ENCODE measurements at regions not wholly inside any gene's neighbourhood (a gene's known extent, or its start where the extent isn't known, plus 50 kb on each side); places are given as distances from the start of the nearest gene placed in this dataset.

DNA sequence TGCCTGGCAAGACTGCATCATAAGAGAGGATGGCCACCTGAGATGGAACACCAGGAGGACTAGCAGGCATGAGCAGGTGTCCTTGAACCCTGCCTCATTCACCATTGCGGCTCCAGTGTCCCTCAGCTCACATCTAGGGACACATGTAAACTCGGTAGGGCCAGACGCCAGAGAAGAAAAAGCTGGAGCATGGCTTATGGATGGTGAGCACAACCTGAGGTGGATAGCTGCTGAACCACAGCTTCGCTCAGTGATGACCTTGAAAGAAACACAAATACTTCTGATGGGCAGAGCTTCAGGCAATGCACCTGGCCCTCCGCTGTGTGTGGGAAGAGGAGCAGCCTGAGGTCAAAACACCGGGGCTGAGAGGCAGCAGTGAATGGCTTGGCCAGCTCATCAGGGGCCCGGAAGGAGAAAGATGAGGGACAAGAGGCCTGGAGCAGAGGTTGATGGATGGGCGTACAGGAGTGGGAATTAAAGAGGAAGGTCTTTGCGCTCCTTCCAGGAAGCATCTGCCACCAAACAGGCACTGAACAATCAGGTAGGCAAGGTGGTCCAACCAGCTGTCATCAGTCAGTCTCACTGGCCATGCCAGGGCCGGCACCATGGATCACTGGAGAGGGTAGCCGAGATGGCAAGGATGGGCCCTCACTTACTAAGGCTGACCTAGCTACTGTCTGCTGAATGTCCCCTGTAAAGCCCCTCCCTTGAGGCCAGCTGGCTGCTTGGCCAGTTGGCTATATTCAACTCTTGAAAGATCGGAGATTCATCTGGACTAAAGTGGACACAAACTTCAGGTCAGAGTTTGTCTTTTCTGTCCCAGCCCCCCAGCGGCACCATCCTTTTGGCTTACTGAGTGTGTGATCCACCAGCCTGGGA is 89.7 kb downstream of the MYEOV start:
- DNase-seq, result no peak
- Histone ChIP-seq H3K27me3 (no peaks in the 10 kb centered on the region), H3K9me3 (no peaks in the 10 kb centered on the region), H3K4me1 (no peaks in the 10 kb centered on the region; the same call in 1 of the 2 replicates), H3K4me3 (ENCODE audit: low read depth, low read length) (no peak overlapping the region), H3K36me3 (no peaks in the 10 kb centered on the region)
- TF ChIP-seq, protein P1, sequence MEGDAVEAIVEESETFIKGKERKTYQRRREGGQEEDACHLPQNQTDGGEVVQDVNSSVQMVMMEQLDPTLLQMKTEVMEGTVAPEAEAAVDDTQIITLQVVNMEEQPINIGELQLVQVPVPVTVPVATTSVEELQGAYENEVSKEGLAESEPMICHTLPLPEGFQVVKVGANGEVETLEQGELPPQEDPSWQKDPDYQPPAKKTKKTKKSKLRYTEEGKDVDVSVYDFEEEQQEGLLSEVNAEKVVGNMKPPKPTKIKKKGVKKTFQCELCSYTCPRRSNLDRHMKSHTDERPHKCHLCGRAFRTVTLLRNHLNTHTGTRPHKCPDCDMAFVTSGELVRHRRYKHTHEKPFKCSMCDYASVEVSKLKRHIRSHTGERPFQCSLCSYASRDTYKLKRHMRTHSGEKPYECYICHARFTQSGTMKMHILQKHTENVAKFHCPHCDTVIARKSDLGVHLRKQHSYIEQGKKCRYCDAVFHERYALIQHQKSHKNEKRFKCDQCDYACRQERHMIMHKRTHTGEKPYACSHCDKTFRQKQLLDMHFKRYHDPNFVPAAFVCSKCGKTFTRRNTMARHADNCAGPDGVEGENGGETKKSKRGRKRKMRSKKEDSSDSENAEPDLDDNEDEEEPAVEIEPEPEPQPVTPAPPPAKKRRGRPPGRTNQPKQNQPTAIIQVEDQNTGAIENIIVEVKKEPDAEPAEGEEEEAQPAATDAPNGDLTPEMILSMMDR (IDR thresholded peaks at IDR 0.05; ENCODE audit: low read depth, low read length), result no peak

GRCh38 chr11:69384251-69385143 is 90.5 kb downstream of the MYEOV start:
- TF ChIP-seq, protein P1 (IDR thresholded peaks at IDR 0.05; ENCODE audit: low read depth, low read length), result no peak
- no peaks in the 10 kb centered on the region; the same call in 1 of the 2 replicates for H3K4me1 ChIP-seq
- no peaks in the 10 kb centered on the region for H3K36me3 ChIP-seq
- H3K4me3 ChIP-seq (ENCODE audit: low read depth, low read length), result no peak overlapping the region
- H3K9me3 ChIP-seq, result no peaks in the 10 kb centered on the region
- DNase-seq, result no peak
- H3K27me3 ChIP-seq, result no peaks in the 10 kb centered on the region

DNA sequence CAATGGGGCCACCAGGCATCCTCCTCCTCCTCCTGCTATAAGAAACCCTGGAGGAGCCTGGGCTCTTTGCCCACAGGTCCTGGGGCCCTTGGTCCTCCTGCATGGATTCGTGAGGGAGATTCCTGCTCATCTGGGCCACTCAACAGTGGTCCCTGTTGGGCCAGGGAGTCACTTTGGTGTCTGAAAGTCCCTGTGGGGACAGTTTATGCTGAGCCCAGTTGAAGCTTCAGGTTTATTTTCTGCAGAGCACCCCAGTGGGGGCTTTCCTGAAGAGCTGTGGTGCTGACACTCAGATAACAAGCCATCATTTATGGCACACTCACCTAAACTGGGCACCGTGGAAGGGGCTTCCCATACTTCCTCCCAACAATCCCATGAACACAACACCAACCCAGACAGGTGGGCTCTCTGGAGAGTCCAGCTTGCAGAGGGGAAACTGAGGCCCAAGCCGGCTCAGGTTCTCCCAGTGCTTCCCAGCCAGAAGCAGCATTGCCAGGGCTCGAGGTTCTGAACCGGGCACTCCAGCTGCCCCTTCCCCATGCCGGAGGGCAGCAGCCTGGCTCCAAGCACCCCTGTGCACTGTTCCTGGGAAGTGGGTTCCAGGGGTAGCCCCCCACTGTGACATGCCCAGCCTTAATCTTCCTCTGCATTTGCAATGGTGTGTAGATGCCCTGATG is 91.3 kb downstream of the MYEOV start:
- TF ChIP-seq, protein P1 (IDR thresholded peaks at IDR 0.05; ENCODE audit: low read depth, low read length), result no peak
- no peak for DNase-seq
- Histone ChIP-seq H3K9me3 (no peaks in the 10 kb centered on the region), H3K36me3 (no peaks in the 10 kb centered on the region), H3K4me1 (no peaks in the 10 kb centered on the region; the same call in 1 of the 2 replicates), H3K4me3 (ENCODE audit: low read depth, low read length) (no peak overlapping the region), H3K27me3 (no peaks in the 10 kb centered on the region)

GRCh38 chr11:69385832-69386427 is 92.0 kb downstream of the MYEOV start:
- H3K4me1 ChIP-seq, result no peaks in the 10 kb centered on the region
- no peak overlapping the region for H3K4me3 ChIP-seq (ENCODE audit: low read depth, low read length)
- no peak for DNase-seq
- H3K9me3 ChIP-seq, result no peaks in the 10 kb centered on the region
- no peaks in the 10 kb centered on the region for H3K36me3 ChIP-seq
- TF ChIP-seq, protein P1 (IDR thresholded peaks at IDR 0.05; ENCODE audit: low read depth, low read length), result no peak
- H3K27me3 ChIP-seq, result no peaks in the 10 kb centered on the region

- Histone ChIP-seq H3K9me3 (no peaks in the 10 kb centered on the region), H3K27me3 (no peaks in the 10 kb centered on the region), H3K4me1 (no peaks in the 10 kb centered on the region), H3K36me3 (no peaks in the 10 kb centered on the region), H3K4me3 (ENCODE audit: low read depth, low read length) (no peak overlapping the region)
- no peak for DNase-seq
- TF ChIP-seq, protein P1 (IDR thresholded peaks at IDR 0.05; ENCODE audit: low read depth, low read length), result no peak
Measured at GRCh38 chr11:69386594-69387408, 92.8 kb downstream of the MYEOV start.

Measured in BE2C (cell line).